Stimulated activated CD4-positive, alpha-beta T cell treated with anti-CD3 and anti-CD28 coated beads, Interleukin-15, amount 100 ng/mL, for 48 hours (primary cell): ENCODE measurements at regions not wholly inside any gene's neighbourhood (a gene's known extent, or its start where the extent isn't known, plus 50 kb on each side); places are given as distances from the start of the nearest gene placed in this dataset.
A peak's percentile ranks its signal among the peaks of the same experiment; 100 is the strongest.

ENCODE experiments used
- DNase-seq, 2 donors: peaks; one replicate each; pipeline ENCODE4 v3.0.0-alpha.2; 2020; ENCODE audit warnings: low read depth in 2 of 2

- DNase-seq = no peak
These were observed 123.5 kb downstream of the MBD2 start for GRCh38 chr18:54100920-54101470.

DNA sequence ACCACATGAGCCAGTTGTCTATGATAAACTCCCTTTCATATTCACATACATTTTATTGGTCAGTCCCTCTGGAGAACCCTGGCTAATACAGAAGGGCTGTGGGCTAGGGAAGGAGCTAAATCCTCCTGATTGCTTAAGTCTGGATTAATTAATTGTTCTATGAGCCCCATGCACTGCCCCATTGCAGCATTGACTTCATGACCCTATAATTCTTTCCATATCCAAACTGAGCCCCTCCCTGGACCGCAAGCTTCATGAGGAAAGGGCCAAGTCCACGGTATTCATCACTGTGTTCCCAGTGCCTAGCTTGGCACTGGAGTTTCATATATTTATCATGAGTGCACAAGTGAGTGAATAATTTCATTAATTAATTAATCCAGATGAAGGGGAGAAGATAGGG is 124.0 kb downstream of the MBD2 start:
- no peak for DNase-seq

DNA sequence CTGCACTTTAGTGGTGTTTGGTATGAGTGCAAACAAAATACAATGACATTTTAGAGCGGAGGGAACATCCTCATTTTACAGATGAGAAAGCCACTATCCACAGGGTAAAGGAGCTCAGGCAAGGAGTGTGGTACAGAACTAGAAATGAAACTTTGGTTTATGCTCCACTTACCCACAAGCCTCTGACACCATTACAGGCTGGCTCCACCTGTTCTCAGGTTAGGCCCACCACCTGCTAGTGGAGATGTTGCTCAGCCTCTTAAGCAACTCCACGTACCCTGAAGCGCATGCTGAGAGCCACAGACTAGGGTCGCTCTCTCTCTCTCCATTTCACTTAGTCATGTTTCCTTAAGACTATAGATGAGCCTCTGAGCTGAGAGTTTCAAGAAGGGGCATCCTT is 130.0 kb downstream of the MBD2 start:
- DNase-seq = no peak

GRCh38 chr18:54090856-54091255 is 133.6 kb downstream of the MBD2 start:
- no peak for DNase-seq

DNA sequence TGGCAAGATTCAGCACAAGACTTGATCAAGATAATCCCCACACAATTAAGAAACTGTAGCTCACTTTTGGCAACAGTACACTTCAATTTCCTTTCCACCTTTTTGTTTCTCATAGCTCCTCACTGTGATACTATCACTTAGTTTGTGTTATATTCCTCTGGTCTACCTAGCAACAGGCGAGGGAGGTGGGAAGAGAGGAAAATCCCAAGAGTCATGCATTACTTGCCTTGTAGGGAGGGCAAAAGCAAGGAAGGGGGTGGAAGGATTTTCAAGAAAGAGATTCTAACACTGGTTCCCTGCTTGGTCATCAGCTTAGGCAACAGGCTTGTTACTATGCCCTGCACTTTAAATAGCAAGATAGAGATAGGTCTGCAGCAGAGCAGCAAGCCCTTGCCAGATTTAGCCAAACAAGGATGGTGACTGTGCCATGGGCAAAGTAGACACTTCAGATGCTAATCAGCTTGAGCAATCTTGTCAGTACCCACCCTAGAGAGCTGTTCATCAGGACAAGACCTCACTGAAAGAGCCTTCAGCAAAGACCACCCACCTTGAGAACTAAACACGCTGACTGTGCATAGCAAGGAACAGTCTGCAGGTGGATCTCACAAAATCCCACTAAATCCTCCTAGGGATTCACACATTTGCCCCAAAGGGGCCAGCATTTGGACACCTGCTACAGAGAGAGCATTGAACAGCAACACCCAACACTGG is 134.6 kb downstream of the MBD2 start:
- no peak for DNase-seq

- DNase-seq = no peak
These were observed 137.6 kb downstream of the MBD2 start for GRCh38 chr18:54086863-54087262.

DNA sequence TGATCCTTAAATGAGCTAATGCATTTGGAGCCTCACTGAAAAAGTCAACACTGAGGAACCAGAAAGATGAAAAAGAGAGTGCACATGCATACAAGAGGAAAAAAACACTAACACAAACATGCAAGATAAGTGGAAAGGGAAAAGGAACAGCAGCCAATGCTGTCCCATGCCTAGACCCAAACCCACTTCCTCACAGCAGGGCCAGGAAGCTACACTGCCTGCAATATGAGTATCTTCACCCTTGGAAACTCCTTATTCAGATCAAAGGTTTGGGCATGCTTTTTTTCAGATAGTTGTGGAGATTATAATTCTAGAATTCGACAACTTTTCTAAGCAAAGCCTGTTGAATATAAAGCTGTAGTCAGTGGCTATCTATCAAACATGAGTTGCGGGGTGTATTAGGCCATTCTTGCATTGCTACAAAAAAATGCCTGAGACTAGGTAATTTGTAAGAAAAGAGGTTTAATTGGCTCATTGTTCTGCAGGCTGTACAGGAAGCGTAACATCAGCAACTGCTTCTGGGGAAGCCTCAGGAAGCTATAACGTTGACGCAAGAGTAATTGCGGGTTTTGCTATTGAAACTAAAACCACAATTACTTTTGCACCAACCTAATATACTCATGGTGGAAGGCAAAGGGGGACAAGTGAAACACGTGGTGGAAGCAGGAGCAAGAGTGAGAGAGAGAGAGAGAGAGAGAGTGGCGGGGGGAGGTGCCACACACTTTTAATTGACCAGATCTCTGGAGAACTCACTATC is 138.2 kb downstream of the MBD2 start:
- peak in 1 of 2 donors; percentile 1 for DNase-seq

GRCh38 chr18:54080858-54081257 is 143.6 kb downstream of the MBD2 start:
- no peak for DNase-seq

DNA sequence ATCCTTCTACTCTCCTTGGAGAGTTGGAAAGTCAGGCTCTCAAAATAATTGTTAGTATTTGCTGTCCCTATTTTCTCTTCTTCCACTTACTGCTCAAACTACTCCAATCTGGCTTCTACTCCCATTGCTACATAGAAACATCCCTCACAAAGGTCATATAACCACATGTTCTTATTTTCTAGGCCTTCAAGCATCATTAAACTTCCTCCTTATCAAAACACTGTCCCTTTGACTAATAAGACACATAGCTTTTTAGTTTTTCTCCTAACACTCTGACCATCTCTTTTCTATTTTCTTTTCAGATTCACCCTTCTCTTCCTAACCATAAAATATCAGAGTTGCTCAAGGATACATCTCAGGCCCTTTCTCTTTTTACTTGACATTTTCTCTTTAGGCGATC is 148.3 kb downstream of the MBD2 start:
- DNase-seq = no peak

GRCh38 chr18:54075689-54076088 is 148.8 kb downstream of the MBD2 start:
- DNase-seq = no peak

DNA sequence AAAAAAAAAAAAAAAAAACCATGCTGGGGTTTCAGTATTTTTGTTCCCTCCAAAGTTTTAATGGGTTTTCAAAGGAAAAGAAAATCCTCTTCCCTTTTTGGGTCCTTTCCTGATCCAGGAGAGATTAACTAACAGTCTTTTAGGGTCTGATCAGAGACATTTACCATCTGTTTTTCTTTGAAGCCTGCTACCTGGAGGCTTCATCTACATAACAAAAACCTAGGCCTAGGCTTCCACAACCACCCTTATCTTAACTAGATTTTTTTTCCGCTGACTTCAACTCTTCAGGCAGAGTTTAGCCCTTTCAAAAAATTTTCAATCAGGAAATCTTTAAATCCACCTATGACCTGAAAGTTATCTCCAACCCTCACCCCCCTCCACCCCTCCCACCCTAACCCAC is 154.7 kb downstream of the MBD2 start:
- DNase-seq = no peak

DNA sequence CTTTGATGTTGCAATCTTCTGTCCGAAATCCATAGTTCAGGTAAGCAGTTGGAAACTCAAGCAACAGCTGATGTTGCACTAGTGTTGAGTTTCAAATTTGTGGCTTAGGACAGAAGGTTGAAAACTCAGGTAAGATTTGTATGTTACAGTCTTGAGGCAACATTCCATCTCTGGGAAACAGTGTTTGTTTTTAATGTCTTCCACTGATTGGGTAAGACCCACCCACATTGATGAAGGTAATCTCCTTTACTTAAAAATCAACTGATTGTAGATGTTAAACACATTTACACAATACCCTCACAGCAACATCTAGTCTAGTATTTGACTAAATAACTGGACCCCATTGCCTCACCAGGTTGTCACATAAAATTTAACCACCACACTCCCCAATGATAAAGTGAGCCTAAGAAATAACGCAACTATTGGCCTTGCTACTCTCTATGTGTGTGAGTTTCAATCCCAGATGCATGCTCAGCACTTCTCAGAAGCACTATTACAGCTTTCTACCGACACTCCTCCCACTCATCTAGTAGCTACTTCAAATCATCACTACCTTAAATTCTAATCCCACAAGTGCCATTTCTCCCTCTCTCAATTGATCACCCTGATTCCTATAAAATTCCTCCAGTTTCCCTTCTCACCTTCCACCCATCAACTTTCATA is 164.0 kb downstream of the MBD2 start:
- DNase-seq = no peak

GRCh38 chr18:54052732-54053429 is 171.6 kb downstream of the MBD2 start:
- no peak for DNase-seq

GRCh38 chr18:54052259-54052658 is 172.2 kb downstream of the MBD2 start:
- DNase-seq = no peak

GRCh38 chr18:54043484-54044251 is 180.8 kb downstream of the MBD2 start:
- DNase-seq = no peak

DNA sequence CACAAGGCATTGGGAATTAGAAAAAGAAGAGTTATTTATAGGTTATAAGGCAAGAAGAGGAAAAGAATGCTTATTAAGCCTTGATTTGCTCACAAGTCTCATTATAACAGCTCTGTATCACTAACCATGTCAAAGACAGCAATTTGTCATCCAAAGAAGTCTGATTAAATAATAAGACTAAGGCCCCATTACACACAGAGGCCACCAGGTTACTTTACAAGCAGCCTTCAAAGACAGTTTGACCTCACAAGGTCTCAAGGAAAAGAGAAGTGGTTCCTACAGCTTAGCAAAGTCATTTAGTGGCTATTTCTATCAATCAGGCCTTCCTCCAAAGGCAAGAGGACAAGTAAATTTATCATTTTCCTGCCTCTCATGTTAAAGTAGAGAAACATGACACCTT is 188.5 kb downstream of the MBD2 start:
- DNase-seq = no peak

DNA sequence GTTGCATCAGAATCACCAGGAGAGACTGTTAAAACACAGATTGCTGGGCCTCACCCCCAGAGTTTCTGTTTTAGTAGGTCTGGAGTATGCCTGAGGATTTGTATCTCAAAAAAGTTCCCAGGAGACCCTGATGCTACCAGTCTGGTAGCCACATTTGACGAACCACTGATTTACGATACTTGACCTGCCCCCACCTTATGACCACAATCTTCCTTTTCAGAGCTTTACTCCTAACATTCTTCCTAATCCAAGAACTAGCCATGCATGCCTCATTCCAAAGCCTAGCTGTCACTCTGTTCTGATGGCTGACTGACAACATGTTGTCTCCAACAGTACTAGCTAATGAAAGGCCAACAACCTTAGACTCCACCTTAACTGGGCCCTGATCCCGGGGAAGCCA is 191.4 kb downstream of the MBD2 start:
- DNase-seq = no peak

GRCh38 chr18:54032412-54032811 is 192.1 kb downstream of the MBD2 start:
- no peak for DNase-seq

GRCh38 chr18:54031243-54031642 is 193.2 kb downstream of the MBD2 start:
- DNase-seq = no peak

GRCh38 chr18:54030434-54030833 is 194.0 kb downstream of the MBD2 start:
- no peak for DNase-seq

DNA sequence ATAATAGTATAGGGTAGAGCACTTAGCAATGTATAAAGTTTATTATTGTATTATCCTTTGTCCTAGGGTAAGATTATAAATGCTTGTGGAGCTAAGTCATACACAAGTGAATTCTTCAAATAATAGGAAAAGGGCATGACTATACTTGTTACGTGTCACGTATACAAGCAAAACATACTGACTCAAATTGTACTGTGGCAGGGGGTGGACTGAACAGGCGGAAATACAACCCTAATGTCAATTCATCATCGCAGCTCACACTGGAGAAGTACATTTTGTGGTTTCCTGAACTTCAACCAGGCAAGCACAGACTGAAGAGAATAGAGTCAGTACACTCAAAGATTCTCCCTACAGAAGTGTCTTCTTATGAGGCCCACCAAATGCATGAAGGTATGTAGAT is 201.0 kb downstream of the MBD2 start:
- no peak for DNase-seq
